ENCODE measurements at regions not wholly inside any gene's neighbourhood (a gene's known extent, or its start where the extent isn't known, plus 50 kb on each side); places are given as distances from the start of the nearest gene placed in this dataset.
"Not testable (repeated sequence)": the region's sequence is repeated elsewhere in the genome, so short reads cannot be mapped to it uniquely, and the experiment has no call there.

GRCh38 chr2:236375973-236376476 is 111.8 kb upstream of the ASB18 start:
- DNase-seq (ENCODE audit: low read depth in 2 of 2), result no peak
- Histone ChIP-seq H3K4me3 (replicated peaks in 1 of 4; ENCODE audit: control extremely low read depth in 1 of 4, insufficient read depth in 1 of 4, low read depth in 3 of 4, low read length in 4 of 4) (no peak overlapping the region), H3K27me3 (ENCODE audit: control insufficient read depth, insufficient read depth, low read length) (no peaks in the 10 kb centered on the region), H3K79me2 (ENCODE audit: control insufficient read depth, insufficient read depth, low read length) (no peaks in the 10 kb centered on the region), H3K4me2 (ENCODE audit: extremely low read depth, insufficient read depth, low read length) (no peak overlapping the region), H3K4me1 (ENCODE audit: control insufficient read depth, extremely low read depth, insufficient read depth, low read length) (no peaks in the 10 kb centered on the region), H3K9ac (ENCODE audit: insufficient read depth, low read length) (no peak overlapping the region), H2AFZ (ENCODE audit: low read length) (no peak overlapping the region), H3K36me3 (ENCODE audit: control insufficient read depth, insufficient read depth, low read length) (no peaks in the 10 kb centered on the region), H4K20me1 (ENCODE audit: control insufficient read depth, extremely low read depth, insufficient read depth, low read length) (no peaks in the 10 kb centered on the region), H3K27ac (ENCODE audit: insufficient read depth, low read length) (no peak overlapping the region), H3K9me3 (ENCODE audit: control insufficient read depth, insufficient read depth, low read depth, low read length) (no peaks in the 10 kb centered on the region)
- no peak for TF ChIP-seq CTCF (conservative IDR thresholded peaks at IDR 0.05 in 1 of 2, IDR thresholded peaks at IDR 0.05 in 1 of 2; ENCODE audit: low read depth in 1 of 2, low read length in 2 of 2)

- Histone ChIP-seq H3K36me3 (ENCODE audit: control insufficient read depth, insufficient read depth, low read length) (no peaks in the 10 kb centered on the region), H3K9ac (ENCODE audit: insufficient read depth, low read length) (no peak overlapping the region), H2AFZ (ENCODE audit: low read length) (no peak overlapping the region), H3K9me3 (ENCODE audit: control insufficient read depth, insufficient read depth, low read depth, low read length) (no peaks in the 10 kb centered on the region), H3K27me3 (ENCODE audit: control insufficient read depth, insufficient read depth, low read length) (no peaks in the 10 kb centered on the region), H3K4me3 (replicated peaks in 1 of 4; ENCODE audit: control extremely low read depth in 1 of 4, insufficient read depth in 1 of 4, low read depth in 3 of 4, low read length in 4 of 4) (no peak overlapping the region), H3K4me2 (ENCODE audit: extremely low read depth, insufficient read depth, low read length) (no peak overlapping the region), H3K27ac (ENCODE audit: insufficient read depth, low read length) (no peak overlapping the region), H3K79me2 (ENCODE audit: control insufficient read depth, insufficient read depth, low read length) (no peaks in the 10 kb centered on the region), H3K4me1 (ENCODE audit: control insufficient read depth, extremely low read depth, insufficient read depth, low read length) (no peaks in the 10 kb centered on the region), H4K20me1 (ENCODE audit: control insufficient read depth, extremely low read depth, insufficient read depth, low read length) (no peaks in the 10 kb centered on the region)
- TF ChIP-seq EZH2 (IDR thresholded peaks at IDR 0.05; ENCODE audit: low read length, missing control alignments) (no peak), CTCF (conservative IDR thresholded peaks at IDR 0.05 in 1 of 2, IDR thresholded peaks at IDR 0.05 in 1 of 2; ENCODE audit: low read depth in 1 of 2, low read length in 2 of 2) (no peak)
- no peak for DNase-seq (ENCODE audit: low read depth in 2 of 2)
Observed at GRCh38 chr2:236376566-236377244, 112.5 kb upstream of the ASB18 start.

GRCh38 chr2:236380051-236380612 is 115.9 kb upstream of the ASB18 start:
- H3K27me3 ChIP-seq (ENCODE audit: control insufficient read depth, insufficient read depth, low read length), result no peaks in the 10 kb centered on the region
- no peaks in the 10 kb centered on the region for H3K9me3 ChIP-seq (ENCODE audit: control insufficient read depth, insufficient read depth, low read depth, low read length)
- no peak overlapping the region for H3K4me3 ChIP-seq (replicated peaks in 1 of 4; ENCODE audit: control extremely low read depth in 1 of 4, insufficient read depth in 1 of 4, low read depth in 3 of 4, low read length in 4 of 4)
- no peak overlapping the region for H3K27ac ChIP-seq (ENCODE audit: insufficient read depth, low read length)
- no peak for TF ChIP-seq CTCF (conservative IDR thresholded peaks at IDR 0.05 in 1 of 2, IDR thresholded peaks at IDR 0.05 in 1 of 2; ENCODE audit: low read depth in 1 of 2, low read length in 2 of 2)
- no peak for TF ChIP-seq EZH2 (IDR thresholded peaks at IDR 0.05; ENCODE audit: low read length, missing control alignments)
- no peak overlapping the region for H3K4me2 ChIP-seq (ENCODE audit: extremely low read depth, insufficient read depth, low read length)
- H4K20me1 ChIP-seq (ENCODE audit: control insufficient read depth, extremely low read depth, insufficient read depth, low read length), result no peaks in the 10 kb centered on the region
- no peak overlapping the region for H2AFZ ChIP-seq (ENCODE audit: low read length)
- H3K79me2 ChIP-seq (ENCODE audit: control insufficient read depth, insufficient read depth, low read length), result no peaks in the 10 kb centered on the region
- no peaks in the 10 kb centered on the region for H3K36me3 ChIP-seq (ENCODE audit: control insufficient read depth, insufficient read depth, low read length)
- H3K9ac ChIP-seq (ENCODE audit: insufficient read depth, low read length), result no peak overlapping the region
- H3K4me1 ChIP-seq (ENCODE audit: control insufficient read depth, extremely low read depth, insufficient read depth, low read length), result no peaks in the 10 kb centered on the region
- DNase-seq (ENCODE audit: low read depth in 2 of 2), result no peak

- H3K4me1 ChIP-seq (ENCODE audit: control insufficient read depth, extremely low read depth, insufficient read depth, low read length); H3K27ac ChIP-seq (ENCODE audit: insufficient read depth, low read length); H3K4me3 ChIP-seq (replicated peaks in 1 of 4; ENCODE audit: control extremely low read depth in 1 of 4, insufficient read depth in 1 of 4, low read depth in 3 of 4, low read length in 4 of 4); H3K36me3 ChIP-seq (ENCODE audit: control insufficient read depth, insufficient read depth, low read length); H2AFZ ChIP-seq (ENCODE audit: low read length); H3K79me2 ChIP-seq (ENCODE audit: control insufficient read depth, insufficient read depth, low read length); H3K9ac ChIP-seq (ENCODE audit: insufficient read depth, low read length); DNase-seq (ENCODE audit: low read depth in 2 of 2); H4K20me1 ChIP-seq (ENCODE audit: control insufficient read depth, extremely low read depth, insufficient read depth, low read length); H3K27me3 ChIP-seq (ENCODE audit: control insufficient read depth, insufficient read depth, low read length); H3K9me3 ChIP-seq (ENCODE audit: control insufficient read depth, insufficient read depth, low read depth, low read length); H3K4me2 ChIP-seq (ENCODE audit: extremely low read depth, insufficient read depth, low read length): not testable (repeated sequence)
Observed at GRCh38 chr2:236381253-236381652, 117.0 kb upstream of the ASB18 start.

Data from fibroblast of lung (primary cell).